Adrenal gland (tissue), 9 donors: ENCODE measurements at regions not wholly inside any gene's neighbourhood (a gene's known extent, or its start where the extent isn't known, plus 50 kb on each side); places are given as distances from the start of the nearest gene placed in this dataset.

ENCODE experiments used
- DNase-seq, 7 donors: peaks; one replicate each; pipeline ENCODE4 v3.0.0-alpha.2; 2019 to 2020
- H3K27ac ChIP-seq, 5 donors: fragments of 200-600 bp; sonication (generic) in 4 of 5; 1 replicate in 3 of 5; 2 replicates in 2 of 5; pipeline versions ENCODE4 v1.5.1 to v1.8.0; 2016 to 2020; ENCODE audit warnings: mild to moderate bottlenecking in 1 of 5
- H3K27me3 ChIP-seq: fragments of 200-600 bp; 2 replicates; pipeline ENCODE4 v1.8.0; 2021
- H3K36me3 ChIP-seq, 2 donors: fragments of 200-600 bp; replicated peaks in 1 of 2; 1 replicate in 1 of 2; 2 replicates in 1 of 2; pipeline versions ENCODE4 v1.5.1 to v1.8.0; 2018 to 2022
- H3K4me1 ChIP-seq, 2 donors: fragments of 200-600 bp; replicated peaks in 1 of 2; 1 replicate in 1 of 2; 2 replicates in 1 of 2; pipeline versions ENCODE4 v1.5.1 to v1.8.0; 2018 to 2021
- H3K4me3 ChIP-seq, 4 donors: fragments of 200-600 bp; sonication (generic) in 3 of 4; one replicate each; pipeline ENCODE4 v1.5.1; 2016 to 2018
- H3K9me3 ChIP-seq, 3 donors: fragments of 200-600 bp; sonication (generic) in 1 of 3; replicated peaks in 1 of 3; 1 replicate in 2 of 3; 2 replicates in 1 of 3; pipeline versions ENCODE4 v1.5.1 to v1.8.0; 2016 to 2021
- POLR2A ChIP-seq, 2 donors: fragments of 450-650 bp; IDR thresholded peaks; one replicate each; pipeline ENCODE4 v1.6.1; 2017; ENCODE audit warnings: antibody characterized with exemption in 2 of 2, mild to moderate bottlenecking in 2 of 2, moderate library complexity in 1 of 2
- WGBS, 4 donors: extraction: QIAGEN DNeasy Blood & Tissue Kit in 2 of 4; methylation state at CpG; one replicate each; pipeline versions ENCODE4 v1.1.5 to v1.1.7; 2013 to 2017; 5-methylcytosine and 5-hydroxymethylcytosine counted together
- intact Hi-C, 2 donors: fragments of 100-400 bp; cut with DNase I; formaldehyde crosslinking; loops; one replicate each; pipeline versions ENCODE4 v1.14.1 to v1.15.0; 2022 to 2023
- TF ChIP-seq, protein P1 (sequence below), 6 experiments: fragments of 450-650 bp in 4 of 6; fragments of 200-600 bp in 2 of 6; sonication (generic) in 1 of 6; IDR thresholded peaks; 1 replicate in 5 of 6; 2 replicates in 1 of 6; pipeline versions ENCODE4 v1.5.1 to v1.8.0; 2016 to 2021; ENCODE audit warnings: antibody characterized with exemption in 6 of 6, mild to moderate bottlenecking in 2 of 6, moderate library complexity in 1 of 6
- donor health status: healthy with polysubstance abuse.
- donor health status: Bipolar disorder and iron deficiency.
- donor health status: DM: yes; HTN: yes; CAD: no.
- donor health status: DM: no; HTN: no; CAD: no.
- donor health status: DM: no; HTN: no; CAD: no.

DNA sequence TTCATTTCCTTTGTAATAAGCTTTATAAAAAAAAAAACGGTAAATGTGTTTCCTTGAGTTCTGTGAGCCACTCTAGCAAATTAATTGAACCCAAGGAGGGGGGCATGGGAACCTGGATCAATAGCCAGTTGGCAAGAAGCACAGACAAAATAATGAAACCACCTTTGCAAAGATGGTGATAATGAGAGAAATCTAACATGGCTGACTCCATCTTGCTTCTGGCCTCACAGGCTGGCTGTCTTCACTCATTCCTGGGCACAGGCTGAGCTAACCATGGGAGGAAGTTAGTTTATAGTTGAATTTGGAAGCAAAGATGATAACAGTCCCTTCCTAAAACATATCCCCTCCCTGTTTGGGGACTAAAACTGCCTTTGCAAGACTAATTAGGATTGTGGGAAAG, 95.1 kb downstream of the B3GNT2 start:
- Histone ChIP-seq H3K4me1 (peaks cover 21 to 26% of the 10 kb centered on the region in 2 donors), H3K9me3 (no peaks in the 10 kb centered on the region), H3K27ac (no peak overlapping the region), H3K27me3 (no peaks in the 10 kb centered on the region), H3K4me3 (no peak overlapping the region), H3K36me3 (no peaks in the 10 kb centered on the region)
- intact Hi-C loops = no loop called here
- no peak for DNase-seq
- no peak for TF ChIP-seq POLR2A (IDR thresholded peaks at IDR 0.05)
- TF ChIP-seq, protein P1, sequence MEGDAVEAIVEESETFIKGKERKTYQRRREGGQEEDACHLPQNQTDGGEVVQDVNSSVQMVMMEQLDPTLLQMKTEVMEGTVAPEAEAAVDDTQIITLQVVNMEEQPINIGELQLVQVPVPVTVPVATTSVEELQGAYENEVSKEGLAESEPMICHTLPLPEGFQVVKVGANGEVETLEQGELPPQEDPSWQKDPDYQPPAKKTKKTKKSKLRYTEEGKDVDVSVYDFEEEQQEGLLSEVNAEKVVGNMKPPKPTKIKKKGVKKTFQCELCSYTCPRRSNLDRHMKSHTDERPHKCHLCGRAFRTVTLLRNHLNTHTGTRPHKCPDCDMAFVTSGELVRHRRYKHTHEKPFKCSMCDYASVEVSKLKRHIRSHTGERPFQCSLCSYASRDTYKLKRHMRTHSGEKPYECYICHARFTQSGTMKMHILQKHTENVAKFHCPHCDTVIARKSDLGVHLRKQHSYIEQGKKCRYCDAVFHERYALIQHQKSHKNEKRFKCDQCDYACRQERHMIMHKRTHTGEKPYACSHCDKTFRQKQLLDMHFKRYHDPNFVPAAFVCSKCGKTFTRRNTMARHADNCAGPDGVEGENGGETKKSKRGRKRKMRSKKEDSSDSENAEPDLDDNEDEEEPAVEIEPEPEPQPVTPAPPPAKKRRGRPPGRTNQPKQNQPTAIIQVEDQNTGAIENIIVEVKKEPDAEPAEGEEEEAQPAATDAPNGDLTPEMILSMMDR (IDR thresholded peaks at IDR 0.05) = no peak
- WGBS, 4 donors = 78 to 91% (median 83%) methylated on average over 1 of the region's 1 CpG

DNA sequence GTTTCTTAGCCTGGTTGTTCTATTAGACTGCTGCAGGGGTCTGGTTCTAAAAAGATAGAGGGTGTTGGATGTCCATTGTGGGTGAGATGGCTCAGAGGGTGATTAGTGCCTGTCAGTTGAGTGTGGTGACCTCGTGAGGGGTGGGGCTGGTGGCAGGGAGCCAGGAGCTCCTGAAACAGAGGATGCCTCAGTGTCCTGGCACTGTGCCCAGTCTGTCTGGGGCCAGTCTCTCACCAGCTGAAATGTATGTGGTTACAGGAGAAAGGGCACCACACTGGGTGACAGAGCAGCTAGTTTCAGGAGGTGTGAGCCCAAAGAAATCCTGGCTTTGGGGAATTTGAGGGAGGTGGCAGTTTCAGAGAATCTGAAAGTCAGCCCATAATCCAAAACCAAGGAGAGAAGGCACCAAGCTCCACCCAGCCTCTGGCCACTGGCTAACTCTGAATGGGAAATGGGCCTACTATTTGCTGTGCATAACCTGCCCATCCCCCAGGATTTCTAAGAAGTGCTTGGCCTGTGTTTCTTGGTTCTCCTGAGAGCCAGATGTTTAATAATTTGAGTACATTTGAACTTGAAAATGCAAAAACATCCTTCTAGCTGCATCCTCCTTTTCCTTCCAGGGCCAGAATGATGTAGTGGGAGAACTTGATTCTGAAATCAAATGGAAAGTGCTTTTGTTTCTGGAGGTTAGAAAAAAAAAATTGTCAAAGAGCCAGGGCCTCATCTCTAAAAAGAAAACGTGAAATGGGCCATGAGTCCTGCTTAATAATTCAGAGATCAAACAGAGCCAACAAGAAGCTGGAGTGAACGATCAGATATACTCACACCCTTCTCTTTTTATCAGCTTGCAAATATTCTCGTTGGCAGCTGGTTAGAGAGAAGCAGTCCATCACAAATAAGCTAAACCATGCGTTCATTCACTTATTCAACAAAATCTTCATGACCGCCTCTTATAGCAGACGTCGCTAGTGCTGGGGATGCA, 92.3 kb downstream of the B3GNT2 start:
- 68 to 81% (median 72%) methylated on average over 8 of the region's 8 CpGs for WGBS, 4 donors
- H3K36me3 ChIP-seq = no peaks in the 10 kb centered on the region
- TF ChIP-seq, protein P1 (IDR thresholded peaks at IDR 0.05) = no peak
- no peak for TF ChIP-seq POLR2A (IDR thresholded peaks at IDR 0.05)
- peaks cover 0 to 7% (median 0%) of the 10 kb centered on the region in 3 donors for H3K9me3 ChIP-seq
- no peak overlapping the region for H3K27ac ChIP-seq
- DNase-seq = peak; percentile 62 to 84 (median 78)
- no peaks in the 10 kb centered on the region for H3K27me3 ChIP-seq
- H3K4me3 ChIP-seq = no peak overlapping the region
- H3K4me1 ChIP-seq = peaks cover 10 to 14% of the 10 kb centered on the region in 2 donors
- intact Hi-C loops = loop anchor here in 1 of 2 donors (10.0 kb wide), 1 partner anchor 93 kb away; the partner anchor contains the start of gene B3GNT2

DNA sequence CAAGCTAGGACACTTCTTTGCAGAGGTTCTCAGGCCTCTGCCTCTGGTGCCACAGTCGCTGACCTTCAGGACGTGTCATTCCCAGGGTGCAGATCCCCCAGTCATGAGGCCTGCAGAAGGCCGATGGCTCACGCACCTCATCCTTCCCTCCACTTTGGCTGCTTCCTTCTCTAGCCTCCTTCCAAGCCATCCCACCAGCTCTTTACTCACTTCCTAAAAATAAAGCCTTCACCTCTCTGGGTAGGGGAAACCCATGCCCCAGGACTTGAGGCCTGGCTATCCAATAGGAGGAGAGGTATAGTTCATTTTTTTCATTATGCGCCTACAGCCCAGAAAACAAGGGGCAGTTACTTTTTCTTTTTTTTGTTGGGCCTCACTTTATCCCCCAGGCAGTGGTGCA, 91.4 kb downstream of the B3GNT2 start:
- H3K36me3 ChIP-seq = no peaks in the 10 kb centered on the region
- TF ChIP-seq, protein P1 (IDR thresholded peaks at IDR 0.05) = no peak
- TF ChIP-seq POLR2A (IDR thresholded peaks at IDR 0.05) = no peak
- intact Hi-C loops = loop anchor here in 1 of 2 donors (10.0 kb wide), 1 partner anchor 92 kb away; the partner anchor contains the start of gene B3GNT2
- peaks cover 6 to 8% of the 10 kb centered on the region in 2 donors for H3K4me1 ChIP-seq
- no peak overlapping the region for H3K27ac ChIP-seq
- no peak overlapping the region for H3K4me3 ChIP-seq
- no peaks in the 10 kb centered on the region for H3K27me3 ChIP-seq
- DNase-seq = no peak
- peaks cover 0 to 7% (median 0%) of the 10 kb centered on the region in 3 donors for H3K9me3 ChIP-seq
- 74 to 100% (median 85%) methylated on average over 5 of the region's 5 CpGs for WGBS, 4 donors

DNA sequence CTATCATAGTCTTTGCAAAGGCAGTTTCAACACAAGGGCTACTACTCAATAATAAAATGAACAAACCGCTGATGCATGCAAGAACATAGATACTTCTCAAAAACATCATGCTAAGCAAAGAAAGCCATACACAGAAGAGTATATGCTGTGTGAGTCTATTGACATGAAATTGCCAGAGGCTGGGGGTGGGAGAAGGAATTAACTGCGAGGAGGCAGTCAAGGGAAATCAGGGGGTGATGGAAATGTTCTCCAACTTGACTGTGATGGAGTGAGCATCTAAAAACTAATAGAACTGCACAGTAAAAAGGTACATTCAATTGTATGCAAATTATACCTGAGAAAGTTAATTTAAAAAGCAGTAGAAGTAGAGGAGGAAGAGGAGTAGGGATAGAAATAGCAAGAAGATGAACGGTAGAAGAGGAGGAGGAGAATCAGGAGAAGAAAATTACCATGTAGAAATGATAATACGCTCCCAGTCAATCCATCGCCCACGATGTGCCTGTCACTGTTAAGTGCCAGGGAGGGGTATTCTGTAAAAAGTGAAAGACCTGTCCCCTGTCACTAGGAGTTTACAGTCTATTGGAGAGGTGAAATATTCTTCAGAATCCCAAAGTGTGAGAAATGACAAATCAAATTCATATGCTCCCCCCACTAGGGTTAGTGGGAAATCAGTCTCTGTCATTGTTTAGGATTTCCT, 90.3 kb downstream of the B3GNT2 start:
- intact Hi-C loops = loop anchor here in 1 of 2 donors (10.0 kb wide), 1 partner anchor 91 kb away; the partner anchor contains the start of gene B3GNT2
- Histone ChIP-seq H3K4me3 (no peak overlapping the region), H3K27ac (no peak overlapping the region), H3K27me3 (no peaks in the 10 kb centered on the region), H3K36me3 (no peaks in the 10 kb centered on the region), H3K9me3 (peaks cover 0 to 7% (median 0%) of the 10 kb centered on the region in 3 donors), H3K4me1 (no peaks in the 10 kb centered on the region)
- DNase-seq = no peak
- WGBS, 4 donors = 91 to 97% (median 95%) methylated on average over 6 of the region's 6 CpGs
- TF ChIP-seq POLR2A (IDR thresholded peaks at IDR 0.05) = no peak
- TF ChIP-seq, protein P1 (IDR thresholded peaks at IDR 0.05) = no peak
